ENCODE measurements at regions not wholly inside any gene's neighbourhood (a gene's known extent, or its start where the extent isn't known, plus 50 kb on each side); places are given as distances from the start of the nearest gene placed in this dataset.

GRCh38 chr11:86861810-86862209 lies 61.5 kb downstream of the PRSS23 start:
- Histone ChIP-seq H3K9me3 (ENCODE audit: low read length) (no peaks in the 10 kb centered on the region), H4K20me1 (ENCODE audit: insufficient read depth, low read length) (no peaks in the 10 kb centered on the region), H2AFZ (ENCODE audit: low read length) (no peak overlapping the region), H3K4me2 (ENCODE audit: low read length) (no peak overlapping the region), H3K9me2 (ENCODE audit: insufficient read depth, low read length) (no peaks in the 10 kb centered on the region), H3K27ac (ENCODE audit: low read depth, low read length, poor library complexity, severe bottlenecking) (no peak overlapping the region), H3K4me1 (ENCODE audit: insufficient read depth, low read length, poor library complexity, severe bottlenecking) (no peaks in the 10 kb centered on the region), H3K36me3 (ENCODE audit: insufficient read depth, low read length) (no peaks in the 10 kb centered on the region), H3K79me2 (ENCODE audit: insufficient read depth, low read depth, low read length) (no peaks in the 10 kb centered on the region), H3K4me3 (ENCODE audit: low read depth, low read length, poor library complexity, severe bottlenecking) (no peak overlapping the region)
- no peak for DNase-seq (ENCODE audit: low spot score)
- POLR2A ChIA-PET = no interaction called here
- intact Hi-C loops (cut with micrococcal nuclease; ENCODE audit: unreplicated experiment) = no loop called here
- BruUV-seq (replicated peaks) = no TSS peak
- CTCF ChIA-PET (ENCODE audit: unreplicated experiment) = no interaction called here
- TF ChIP-seq EZH2phosphoT487 (IDR thresholded peaks at IDR 0.05; ENCODE audit: borderline replicate concordance, low read depth, low read length) = no peak
- TF ChIP-seq CTCF (conservative IDR thresholded peaks at IDR 0.05; ENCODE audit: low read length) = no peak

GRCh38 chr11:86863476-86863875 lies 63.1 kb downstream of the PRSS23 start:
- no peak overlapping the region for H3K4me3 ChIP-seq (ENCODE audit: low read depth, low read length, poor library complexity, severe bottlenecking)
- H3K4me2 ChIP-seq (ENCODE audit: low read length) = no peak overlapping the region
- H3K9me3 ChIP-seq (ENCODE audit: low read length) = no peaks in the 10 kb centered on the region
- TF ChIP-seq CTCF (conservative IDR thresholded peaks at IDR 0.05; ENCODE audit: low read length) = no peak
- TF ChIP-seq EZH2phosphoT487 (IDR thresholded peaks at IDR 0.05; ENCODE audit: borderline replicate concordance, low read depth, low read length) = no peak
- H3K27ac ChIP-seq (ENCODE audit: low read depth, low read length, poor library complexity, severe bottlenecking) = no peak overlapping the region
- BruUV-seq (replicated peaks) = no TSS peak
- POLR2A ChIA-PET = no interaction called here
- CTCF ChIA-PET (ENCODE audit: unreplicated experiment) = no interaction called here
- no peaks in the 10 kb centered on the region for H3K4me1 ChIP-seq (ENCODE audit: insufficient read depth, low read length, poor library complexity, severe bottlenecking)
- H3K79me2 ChIP-seq (ENCODE audit: insufficient read depth, low read depth, low read length) = no peaks in the 10 kb centered on the region
- H3K9me2 ChIP-seq (ENCODE audit: insufficient read depth, low read length) = no peaks in the 10 kb centered on the region
- H3K36me3 ChIP-seq (ENCODE audit: insufficient read depth, low read length) = no peaks in the 10 kb centered on the region
- intact Hi-C loops (cut with micrococcal nuclease; ENCODE audit: unreplicated experiment) = no loop called here
- no peaks in the 10 kb centered on the region for H4K20me1 ChIP-seq (ENCODE audit: insufficient read depth, low read length)
- H2AFZ ChIP-seq (ENCODE audit: low read length) = no peak overlapping the region
- no peak for DNase-seq (ENCODE audit: low spot score)

DNA sequence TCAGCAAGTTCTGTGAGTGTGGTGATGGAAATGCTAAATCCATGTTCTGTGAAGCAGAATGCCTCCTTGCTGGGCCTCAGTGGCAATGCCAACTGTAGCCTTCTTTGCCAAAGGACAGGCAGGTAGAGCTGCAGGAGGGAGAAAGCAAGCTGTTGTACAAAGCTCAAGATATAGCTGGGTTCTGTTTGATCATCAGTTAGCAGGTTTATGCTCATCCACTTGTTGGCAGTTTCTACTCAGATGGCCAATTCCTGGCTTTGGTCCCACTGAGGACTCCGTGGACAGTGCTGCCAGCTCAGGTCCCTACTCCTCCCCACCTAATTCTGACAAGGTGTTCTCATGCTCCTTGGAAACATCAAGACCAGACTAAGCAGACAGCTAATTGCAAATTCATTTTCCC lies 65.1 kb downstream of the PRSS23 start:
- no TSS peak for BruUV-seq (replicated peaks)

More for the DNA sequence above, 65.1 kb downstream of the PRSS23 start:
- no peak overlapping the region for H3K4me2 ChIP-seq (ENCODE audit: low read length)
- H3K36me3 ChIP-seq (ENCODE audit: insufficient read depth, low read length) = no peaks in the 10 kb centered on the region
- H3K79me2 ChIP-seq (ENCODE audit: insufficient read depth, low read depth, low read length) = no peaks in the 10 kb centered on the region
- intact Hi-C loops (cut with micrococcal nuclease; ENCODE audit: unreplicated experiment) = loop anchor here (5.0 kb wide), 1 partner anchor 427 kb away; no protein-coding TSS in a partner anchor
- DNase-seq (ENCODE audit: low spot score) = no peak
- H3K9me3 ChIP-seq (ENCODE audit: low read length) = no peaks in the 10 kb centered on the region
- TF ChIP-seq CTCF (conservative IDR thresholded peaks at IDR 0.05; ENCODE audit: low read length) (no peak), EZH2phosphoT487 (IDR thresholded peaks at IDR 0.05; ENCODE audit: borderline replicate concordance, low read depth, low read length) (no peak)
- H3K4me1 ChIP-seq (ENCODE audit: insufficient read depth, low read length, poor library complexity, severe bottlenecking) = no peaks in the 10 kb centered on the region
- H3K9me2 ChIP-seq (ENCODE audit: insufficient read depth, low read length) = no peaks in the 10 kb centered on the region
- H2AFZ ChIP-seq (ENCODE audit: low read length) = no peak overlapping the region
- POLR2A ChIA-PET = no interaction called here
- CTCF ChIA-PET (ENCODE audit: unreplicated experiment) = no interaction called here
- H3K27ac ChIP-seq (ENCODE audit: low read depth, low read length, poor library complexity, severe bottlenecking) = no peak overlapping the region
- H4K20me1 ChIP-seq (ENCODE audit: insufficient read depth, low read length) = no peaks in the 10 kb centered on the region
- H3K4me3 ChIP-seq (ENCODE audit: low read depth, low read length, poor library complexity, severe bottlenecking) = no peak overlapping the region

Measured in OCI-LY7 (cell line).